Dermis blood vessel endothelial cell (primary cell): ENCODE measurements at regions not wholly inside any gene's neighbourhood (a gene's known extent, or its start where the extent isn't known, plus 50 kb on each side); places are given as distances from the start of the nearest gene placed in this dataset.

Source experiments
- DNase-seq: peaks from one replicate; pipeline ENCODE4 v3.0.0; 2010

DNA sequence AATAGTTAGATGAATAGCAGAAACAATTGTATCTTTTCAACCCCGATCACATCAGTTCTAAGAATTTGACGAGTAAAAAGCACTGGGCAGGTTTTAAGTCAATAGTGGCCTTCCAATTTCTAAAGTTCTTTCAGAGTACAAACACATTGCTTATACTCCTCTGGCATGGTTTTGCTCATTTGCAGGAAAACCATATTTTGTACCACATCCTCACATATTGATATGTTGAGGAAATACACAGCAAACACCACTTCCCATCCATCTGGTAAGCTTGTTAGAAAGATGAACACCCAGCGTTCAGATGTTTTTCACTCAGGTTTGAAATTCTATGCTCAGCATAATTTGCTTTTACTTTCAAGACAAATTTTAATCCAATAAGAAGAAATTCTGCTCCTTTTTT, 344.6 kb upstream of the ACVR2A start:
- no peak for DNase-seq

- no peak for DNase-seq
Observed at GRCh38 chr2:147499785-147500184, 345.0 kb upstream of the ACVR2A start.

- DNase-seq = no peak
Observed at GRCh38 chr2:147495734-147496133, 349.1 kb upstream of the ACVR2A start.

DNA sequence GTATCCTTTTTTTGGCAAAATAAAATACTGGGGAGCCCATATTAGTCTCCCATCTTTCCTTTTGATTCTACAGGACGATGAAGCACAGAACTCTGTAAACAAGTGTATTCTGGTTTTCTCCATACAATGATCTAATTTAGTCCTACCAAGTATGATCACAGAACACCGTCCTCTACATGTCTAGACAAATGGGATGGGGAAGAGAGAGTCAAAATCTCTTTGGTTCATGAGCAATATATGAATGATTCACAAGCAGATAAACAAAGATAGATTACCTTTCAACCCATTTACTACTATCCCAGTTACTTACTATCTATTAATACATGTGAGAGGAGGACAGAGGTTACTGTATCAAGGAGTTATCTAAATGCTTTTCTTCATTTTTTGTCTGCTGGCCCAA, 352.4 kb upstream of the ACVR2A start:
- no peak for DNase-seq

GRCh38 chr2:147491506-147491905, 353.3 kb upstream of the ACVR2A start:
- DNase-seq = no peak

- no peak for DNase-seq
Observed at GRCh38 chr2:147490401-147491261, 354.2 kb upstream of the ACVR2A start.

GRCh38 chr2:147488472-147488871, 356.4 kb upstream of the ACVR2A start:
- no peak for DNase-seq

DNA sequence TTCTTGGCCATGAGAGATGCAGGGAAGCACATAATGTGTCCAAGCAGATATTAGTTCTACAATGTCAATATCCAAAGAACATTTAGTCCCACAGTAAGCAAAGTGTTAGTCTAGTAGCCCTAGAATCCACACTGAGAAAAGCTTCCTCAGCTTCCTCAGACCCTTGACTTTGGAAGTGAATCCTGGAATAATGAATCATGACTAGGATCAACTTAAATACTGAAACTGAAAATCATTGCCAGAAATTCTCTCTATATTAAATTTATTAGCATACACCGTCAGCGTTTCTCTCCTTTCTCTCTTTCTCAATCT, 356.9 kb upstream of the ACVR2A start:
- no peak for DNase-seq

DNA sequence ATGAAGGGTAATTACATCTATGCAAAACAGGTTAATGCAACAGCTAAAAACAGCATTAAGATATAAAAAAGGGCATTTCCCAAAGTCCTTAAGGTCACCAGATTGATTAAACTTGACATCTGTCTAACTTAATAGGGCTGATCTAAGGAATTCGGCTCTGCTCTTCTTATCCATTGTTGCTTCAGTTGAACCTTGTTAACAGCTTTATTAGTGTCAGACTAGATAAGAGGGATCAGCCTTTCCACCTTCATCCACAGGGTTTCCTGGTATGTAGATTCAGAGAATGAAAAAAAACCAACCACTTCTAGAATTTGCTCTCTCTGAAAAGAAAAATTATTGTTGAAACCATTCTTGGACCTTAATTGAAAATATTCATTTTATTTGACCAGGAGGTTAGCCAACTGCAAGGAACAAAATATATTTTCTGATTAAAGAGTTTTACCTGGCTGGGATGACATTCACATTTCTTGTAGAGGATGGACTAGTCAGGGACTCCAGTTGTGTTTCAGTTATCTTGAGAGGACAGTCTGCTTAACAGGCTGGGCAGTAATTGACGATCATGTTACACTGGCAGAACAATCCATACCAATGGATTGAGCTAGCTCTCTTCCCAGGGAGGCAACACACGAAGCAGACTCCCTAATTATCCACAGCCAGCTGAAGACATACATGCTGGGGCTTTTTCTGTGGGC, 357.4 kb upstream of the ACVR2A start:
- DNase-seq = no peak

- no peak for DNase-seq
Observed at GRCh38 chr2:147485210-147485851, 359.5 kb upstream of the ACVR2A start.

GRCh38 chr2:147483911-147484310, 360.9 kb upstream of the ACVR2A start:
- no peak for DNase-seq

GRCh38 chr2:147482916-147483669, 361.7 kb upstream of the ACVR2A start:
- no peak for DNase-seq

- no peak for DNase-seq
Observed at GRCh38 chr2:147482111-147482895, 362.5 kb upstream of the ACVR2A start.

GRCh38 chr2:147479358-147479757, 365.5 kb upstream of the ACVR2A start:
- DNase-seq = no peak

- DNase-seq = no peak
Observed at GRCh38 chr2:147473075-147473474, 371.8 kb upstream of the ACVR2A start.

DNA sequence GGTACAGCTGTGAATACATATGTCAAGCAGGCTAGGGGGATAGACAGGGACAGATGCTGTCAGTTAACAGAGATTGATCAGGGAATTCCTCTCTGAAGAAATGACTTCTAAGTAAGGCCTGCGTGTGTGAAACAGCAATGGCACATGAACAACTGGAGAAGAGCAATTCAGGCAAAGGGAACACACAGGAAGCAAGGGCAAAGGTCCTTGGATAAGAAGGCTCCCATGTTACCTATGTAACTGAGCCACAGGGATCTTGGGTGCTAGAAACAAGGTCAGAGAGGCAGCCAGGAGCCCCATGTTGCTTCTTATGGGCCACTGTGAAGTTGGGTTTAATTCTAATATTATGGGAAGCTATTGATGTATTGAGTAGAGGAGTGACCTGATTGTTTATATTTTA, 373.7 kb upstream of the ACVR2A start:
- DNase-seq = no peak

DNA sequence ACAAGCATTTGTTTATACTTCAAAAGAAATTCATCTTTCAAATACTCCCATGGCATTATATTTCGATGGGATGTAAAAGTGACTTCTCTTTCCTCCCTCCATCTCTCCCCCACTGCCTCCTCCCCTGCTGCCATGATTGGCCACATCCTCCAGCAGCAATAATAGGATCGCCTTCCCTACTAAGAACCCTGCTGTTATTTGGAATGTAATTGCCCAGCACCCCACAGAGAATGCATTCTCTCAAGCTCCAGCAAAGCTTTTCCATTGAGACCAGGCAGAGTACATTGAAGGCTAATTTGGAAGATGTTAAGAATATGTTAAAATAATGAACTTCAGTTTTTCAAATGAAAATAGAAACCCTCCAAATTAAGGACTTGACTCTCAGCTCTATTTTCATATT, 375.4 kb upstream of the ACVR2A start:
- DNase-seq = no peak

GRCh38 chr2:147468963-147469362, 375.9 kb upstream of the ACVR2A start:
- no peak for DNase-seq

DNA sequence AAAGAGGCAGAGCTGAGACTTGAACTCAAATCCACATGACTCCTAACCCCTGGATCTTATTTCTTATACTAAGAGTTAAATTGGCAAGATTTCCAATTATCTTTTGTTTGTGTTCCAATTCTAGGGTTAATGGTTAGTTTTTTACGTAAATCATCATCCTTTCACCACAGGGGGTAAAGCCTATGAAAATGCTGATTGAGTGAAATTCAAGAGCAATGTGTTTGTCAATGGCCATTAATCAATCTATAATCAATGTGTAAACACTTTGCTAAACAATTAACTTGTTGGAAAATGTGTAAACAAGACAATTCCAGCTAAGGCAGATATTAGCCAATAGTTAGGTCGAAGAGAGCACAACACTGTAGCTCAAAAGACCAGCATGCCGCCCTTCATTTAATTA, 376.5 kb upstream of the ACVR2A start:
- no peak for DNase-seq

DNA sequence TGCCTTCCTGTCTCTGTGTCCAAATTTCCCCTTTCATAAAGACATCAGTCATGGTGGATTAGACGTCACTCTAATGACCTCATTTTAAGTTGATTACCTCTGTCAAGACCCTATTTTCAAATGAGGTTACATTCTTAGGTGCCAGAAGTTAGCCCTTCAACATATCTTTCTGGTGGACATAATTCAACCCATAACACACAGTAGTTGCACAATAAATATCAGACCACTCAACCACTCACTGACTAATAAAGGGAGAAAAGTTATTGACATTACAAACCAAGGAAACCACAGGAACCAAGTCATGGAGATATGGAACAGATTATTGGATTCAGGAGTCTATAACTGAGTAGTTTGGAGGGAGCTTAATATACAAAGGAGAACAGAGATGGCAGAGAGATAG, 377.4 kb upstream of the ACVR2A start:
- no peak for DNase-seq

DNA sequence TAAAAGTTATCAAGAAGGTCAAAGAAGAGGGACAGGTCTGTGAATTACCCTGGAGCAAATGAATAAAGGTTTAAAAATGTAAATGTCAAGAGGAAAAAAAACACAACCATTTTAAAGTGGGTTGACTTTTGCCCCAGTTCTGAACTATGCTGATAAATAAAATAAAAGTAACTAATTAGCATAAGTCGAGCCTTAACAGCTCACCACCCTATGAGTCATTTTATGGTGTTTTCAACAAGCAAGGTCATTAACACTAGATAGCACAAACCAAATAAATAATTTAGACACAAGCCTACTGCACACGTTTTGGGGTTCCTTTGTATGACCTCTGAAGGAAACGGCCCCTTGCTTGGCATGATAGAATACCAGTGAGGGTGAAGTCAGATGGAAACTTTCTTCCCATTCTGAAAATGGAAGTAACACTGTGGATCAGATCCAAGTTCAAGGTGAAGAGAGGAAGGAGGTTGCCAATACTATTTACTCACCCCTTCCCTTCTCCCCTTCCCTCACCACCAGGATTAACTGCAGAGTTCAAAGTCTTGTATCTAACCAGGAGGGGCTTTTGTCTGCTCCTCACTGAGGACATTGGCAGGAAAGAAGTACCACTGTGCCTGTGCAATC, 380.0 kb upstream of the ACVR2A start:
- no peak for DNase-seq
